PC-9 (cell line): ENCODE measurements at regions not wholly inside any gene's neighbourhood (a gene's known extent, or its start where the extent isn't known, plus 50 kb on each side); places are given as distances from the start of the nearest gene placed in this dataset.

ENCODE experiments used
- BruUV-seq: library from RNA; stranded (reverse); fragments of 400-500 nt; replicated peaks from 2 replicates; lab custom pipeline; 2021; lab: Mats Ljungman, UMichigan
- CTCF ChIA-PET: fragments of 300-600 bp; sonication (Branson Sonifier 250); formaldehyde crosslinking; loops from one replicate; lab custom pipeline; 2022; ENCODE audit warnings: antibody characterized with exemption; lab: Charles Lee
- POLR2A ChIA-PET: fragments of 300-600 bp; sonication (Branson Sonifier 250); formaldehyde crosslinking; loops from one replicate; lab custom pipeline; 2022; ENCODE audit warnings: antibody characterized with exemption; ENCODE audit not compliant: unreplicated experiment; lab: Charles Lee
- DNase-seq, 2 experiments: peaks; one replicate each; pipeline versions ENCODE4 v3.0.0 to v3.0.0-alpha.2; 2015 to 2022; ENCODE audit warnings: mixed read lengths in 1 of 2
- H2AFZ ChIP-seq: fragments of 200-600 bp; sonication (generic); 2 replicates; pipeline ENCODE4 v1.8.1; 2017; ENCODE audit warnings: antibody characterized with exemption
- H3F3A ChIP-seq: fragments of 200-600 bp; sonication (generic); 2 replicates; pipeline ENCODE4 v1.8.1; 2017; ENCODE audit warnings: antibody characterized with exemption, mild to moderate bottlenecking, low read depth; ENCODE audit not compliant: insufficient read depth
- H3K27ac ChIP-seq: fragments of 200-600 bp; sonication (generic); 2 replicates; pipeline ENCODE4 v1.6.1; 2016; ENCODE audit warnings: mixed run types
- H3K27me3 ChIP-seq: fragments of 200-600 bp; sonication (generic); 2 replicates; pipeline ENCODE4 v1.6.1; 2016; ENCODE audit warnings: low read depth, mixed run types; ENCODE audit not compliant: insufficient read depth
- H3K36me3 ChIP-seq: fragments of 200-600 bp; sonication (generic); 2 replicates; pipeline ENCODE4 v1.6.1; 2016; ENCODE audit warnings: low read depth, mixed run types
- H3K4me1 ChIP-seq: fragments of 200-600 bp; sonication (generic); replicated peaks from 2 replicates; pipeline ENCODE4 v1.6.1; 2016; ENCODE audit warnings: mixed run types; ENCODE audit not compliant: insufficient read depth
- H3K4me2 ChIP-seq: fragments of 200-600 bp; sonication (generic); 2 replicates; pipeline ENCODE4 v1.6.1; 2017; ENCODE audit warnings: mixed run types
- H3K4me3 ChIP-seq: fragments of 200-600 bp; sonication (generic); 2 replicates; pipeline ENCODE4 v1.6.1; 2016; ENCODE audit warnings: mixed run types
- H3K79me2 ChIP-seq: fragments of 200-600 bp; sonication (generic); 2 replicates; pipeline ENCODE4 v1.6.1; 2017; ENCODE audit warnings: low read depth, mixed run types
- H3K9me2 ChIP-seq: fragments of 200-600 bp; sonication (generic); 2 replicates; pipeline ENCODE4 v1.8.1; 2017; ENCODE audit warnings: mild to moderate bottlenecking; ENCODE audit not compliant: insufficient read depth
- H3K9me3 ChIP-seq: fragments of 200-600 bp; sonication (generic); 2 replicates; pipeline ENCODE4 v1.8.1; 2016; ENCODE audit warnings: low read depth; ENCODE audit not compliant: insufficient read depth
- H4K20me1 ChIP-seq: fragments of 200-600 bp; sonication (generic); 2 replicates; pipeline ENCODE4 v1.8.1; 2017; ENCODE audit not compliant: insufficient read depth
- EZH2 ChIP-seq: fragments of 200-600 bp; sonication (generic); IDR thresholded peaks from 2 replicates; pipeline ENCODE4 v1.8.0; 2017; ENCODE audit warnings: antibody characterized with exemption, low read depth
- intact Hi-C: fragments of 100-400 bp; cut with micrococcal nuclease; formaldehyde crosslinking; loops from one replicate; pipeline ENCODE4 v1.10.0; 2022; ENCODE audit not compliant: unreplicated experiment
- TF ChIP-seq, protein P1 (sequence below): fragments of 200-600 bp; sonication (generic); conservative IDR thresholded peaks from 2 replicates; pipeline ENCODE4 v1.6.1; 2017; ENCODE audit warnings: mixed run types, antibody characterized with exemption, mild to moderate bottlenecking, moderate library complexity

DNA sequence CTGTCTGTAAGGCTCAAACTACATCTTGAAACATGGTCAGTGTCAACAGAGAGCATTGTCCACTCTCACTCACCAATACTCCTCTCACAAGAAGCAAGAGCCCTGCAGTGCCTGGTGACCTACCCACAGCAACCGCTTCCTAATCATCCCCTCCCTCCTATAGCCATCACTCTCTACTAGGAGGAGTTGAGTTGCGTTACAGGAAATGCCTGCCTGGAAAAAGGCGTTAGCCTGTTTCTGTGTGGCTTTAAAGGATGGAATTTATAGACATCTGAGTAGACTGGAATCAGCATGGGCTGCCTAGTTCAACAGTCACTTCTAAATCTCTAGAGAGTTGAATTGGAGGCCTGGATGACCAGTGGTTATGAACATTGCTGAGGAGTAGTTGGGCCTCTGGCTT lies 108.3 kb upstream of the FER start:
- no peaks in the 10 kb centered on the region for H3F3A ChIP-seq
- H3K4me1 ChIP-seq: peaks cover 9% of the 10 kb centered on the region; the same call in 1 of the 2 replicates
- no peak overlapping the region for H3K27ac ChIP-seq
- POLR2A ChIA-PET: no interaction called here
- no peaks in the 10 kb centered on the region for H3K9me3 ChIP-seq
- TF ChIP-seq, protein P1, sequence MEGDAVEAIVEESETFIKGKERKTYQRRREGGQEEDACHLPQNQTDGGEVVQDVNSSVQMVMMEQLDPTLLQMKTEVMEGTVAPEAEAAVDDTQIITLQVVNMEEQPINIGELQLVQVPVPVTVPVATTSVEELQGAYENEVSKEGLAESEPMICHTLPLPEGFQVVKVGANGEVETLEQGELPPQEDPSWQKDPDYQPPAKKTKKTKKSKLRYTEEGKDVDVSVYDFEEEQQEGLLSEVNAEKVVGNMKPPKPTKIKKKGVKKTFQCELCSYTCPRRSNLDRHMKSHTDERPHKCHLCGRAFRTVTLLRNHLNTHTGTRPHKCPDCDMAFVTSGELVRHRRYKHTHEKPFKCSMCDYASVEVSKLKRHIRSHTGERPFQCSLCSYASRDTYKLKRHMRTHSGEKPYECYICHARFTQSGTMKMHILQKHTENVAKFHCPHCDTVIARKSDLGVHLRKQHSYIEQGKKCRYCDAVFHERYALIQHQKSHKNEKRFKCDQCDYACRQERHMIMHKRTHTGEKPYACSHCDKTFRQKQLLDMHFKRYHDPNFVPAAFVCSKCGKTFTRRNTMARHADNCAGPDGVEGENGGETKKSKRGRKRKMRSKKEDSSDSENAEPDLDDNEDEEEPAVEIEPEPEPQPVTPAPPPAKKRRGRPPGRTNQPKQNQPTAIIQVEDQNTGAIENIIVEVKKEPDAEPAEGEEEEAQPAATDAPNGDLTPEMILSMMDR: no peak
- no peak for TF ChIP-seq EZH2
- no peaks in the 10 kb centered on the region for H3K9me2 ChIP-seq
- no peaks in the 10 kb centered on the region for H3K79me2 ChIP-seq
- H3K4me3 ChIP-seq: no peak overlapping the region
- H2AFZ ChIP-seq: no peak overlapping the region
- intact Hi-C loops: no loop called here
- no peak overlapping the region for H3K4me2 ChIP-seq
- H3K36me3 ChIP-seq: no peaks in the 10 kb centered on the region
- CTCF ChIA-PET: no interaction called here
- BruUV-seq: no TSS peak
- no peaks in the 10 kb centered on the region for H4K20me1 ChIP-seq
- DNase-seq: no peak
- no peaks in the 10 kb centered on the region for H3K27me3 ChIP-seq

DNA sequence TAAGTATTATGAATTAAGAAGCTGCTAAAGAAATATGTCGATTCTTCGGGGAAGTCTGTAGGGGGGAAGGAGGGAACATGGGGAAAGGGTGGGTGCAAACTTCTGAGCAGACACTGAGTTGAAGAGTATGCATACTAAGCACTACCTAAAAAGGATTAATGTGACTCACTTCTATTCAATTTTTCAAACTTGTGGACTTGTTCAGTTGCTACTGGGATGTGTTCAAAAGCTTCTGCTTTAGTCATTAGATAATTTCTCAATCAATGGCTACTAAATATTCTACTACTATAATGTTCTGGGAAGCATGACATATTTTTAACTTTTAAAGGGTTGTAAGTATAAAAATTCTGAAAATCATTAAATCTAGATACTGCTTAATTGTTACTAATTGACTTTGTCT lies 109.7 kb upstream of the FER start:
- H3K4me1 ChIP-seq: peaks cover 9% of the 10 kb centered on the region; the same call in 1 of the 2 replicates
- no peaks in the 10 kb centered on the region for H4K20me1 ChIP-seq
- POLR2A ChIA-PET: no interaction called here
- BruUV-seq: no TSS peak
- no peak for DNase-seq
- no peaks in the 10 kb centered on the region for H3F3A ChIP-seq
- no peaks in the 10 kb centered on the region for H3K27me3 ChIP-seq
- H3K79me2 ChIP-seq: no peaks in the 10 kb centered on the region
- no peaks in the 10 kb centered on the region for H3K36me3 ChIP-seq
- H3K4me2 ChIP-seq: no peak overlapping the region
- intact Hi-C loops: no loop called here
- TF ChIP-seq, protein P1: no peak
- TF ChIP-seq EZH2: no peak
- H3K27ac ChIP-seq: no peak overlapping the region
- H2AFZ ChIP-seq: no peak overlapping the region
- H3K9me2 ChIP-seq: no peaks in the 10 kb centered on the region
- H3K4me3 ChIP-seq: no peak overlapping the region
- H3K9me3 ChIP-seq: no peaks in the 10 kb centered on the region
- CTCF ChIA-PET: no interaction called here

- Histone ChIP-seq H3K9me2 (no peaks in the 10 kb centered on the region), H3K27ac (no peak overlapping the region), H3K9me3 (no peaks in the 10 kb centered on the region), H2AFZ (no peak overlapping the region), H3K4me2 (no peak overlapping the region), H3K27me3 (no peaks in the 10 kb centered on the region), H3K4me3 (no peak overlapping the region), H3K79me2 (no peaks in the 10 kb centered on the region), H3F3A (no peaks in the 10 kb centered on the region), H3K4me1 (peaks cover 6% of the 10 kb centered on the region; the same call in 1 of the 2 replicates), H4K20me1 (no peaks in the 10 kb centered on the region), H3K36me3 (no peaks in the 10 kb centered on the region)
- no TSS peak for BruUV-seq
- intact Hi-C loops: no loop called here
- DNase-seq: peak in 1 of 2 experiments; percentile 68
- ChIA-PET CTCF (no interaction called here), POLR2A (no interaction called here)
- TF ChIP-seq, protein P1: no peak
- no peak for TF ChIP-seq EZH2
Observed at GRCh38 chr5:108637134-108637533, 110.6 kb upstream of the FER start.
